Liver (tissue), 8 donors: ENCODE measurements at regions not wholly inside any gene's neighbourhood (a gene's known extent, or its start where the extent isn't known, plus 50 kb on each side); places are given as distances from the start of the nearest gene placed in this dataset.

Source experiments
- DNase-seq: peaks from one replicate; pipeline ENCODE4 v3.0.0-alpha.2; 2017; ENCODE audit warnings: low spot score
- H3K27ac ChIP-seq, 2 donors: one replicate each; pipeline ENCODE4 v1.7.0; 2013; ENCODE audit warnings: inconsistent platforms in 2 of 2, low read length in 2 of 2, control low read depth in 1 of 2, low read depth in 1 of 2, mild to moderate bottlenecking in 1 of 2
- H3K27me3 ChIP-seq, 4 donors: one replicate each; pipeline versions ENCODE4 v1.6.1 to v1.7.0; 2013; ENCODE audit warnings: low read length in 3 of 4, inconsistent platforms in 1 of 4, mild to moderate bottlenecking in 1 of 4, moderate library complexity in 1 of 4; ENCODE audit not compliant: control insufficient read depth in 4 of 4, insufficient read depth in 4 of 4
- H3K36me3 ChIP-seq, 4 donors: one replicate each; pipeline versions ENCODE4 v1.6.1 to v1.7.0; 2013; ENCODE audit warnings: low read length in 3 of 4, mild to moderate bottlenecking in 3 of 4, low read depth in 1 of 4, moderate library complexity in 1 of 4; ENCODE audit not compliant: control insufficient read depth in 4 of 4, insufficient read depth in 3 of 4
- H3K4me1 ChIP-seq, 4 donors: one replicate each; pipeline versions ENCODE4 v1.6.1 to v1.7.0; 2013; ENCODE audit warnings: low read length in 3 of 4, mild to moderate bottlenecking in 3 of 4, moderate library complexity in 1 of 4; ENCODE audit not compliant: control insufficient read depth in 4 of 4, insufficient read depth in 4 of 4
- H3K4me3 ChIP-seq, 3 donors: one replicate each; pipeline versions ENCODE4 v1.6.1 to v1.7.0; 2013; ENCODE audit warnings: low read length in 3 of 3, control low read depth in 1 of 3, low read depth in 1 of 3, mild to moderate bottlenecking in 1 of 3
- H3K9ac ChIP-seq, 2 donors: one replicate each; pipeline ENCODE4 v1.7.0; 2013; ENCODE audit warnings: low read length in 2 of 2, mild to moderate bottlenecking in 2 of 2, moderate library complexity in 2 of 2, control low read depth in 1 of 2, low read depth in 1 of 2
- H3K9me3 ChIP-seq, 4 donors: one replicate each; pipeline versions ENCODE4 v1.6.1 to v1.7.0; 2013; ENCODE audit warnings: low read length in 3 of 4; ENCODE audit not compliant: control insufficient read depth in 4 of 4
- FOXA1 ChIP-seq: IDR thresholded peaks from 2 replicates; pipeline ENCODE4 v1.6.1; 2016; ENCODE audit warnings: antibody characterized with exemption
- FOXA2 ChIP-seq: IDR thresholded peaks from 2 replicates; pipeline ENCODE4 v1.6.1; 2016; ENCODE audit warnings: antibody characterized with exemption
- HNF4A ChIP-seq, 2 donors: conservative IDR thresholded peaks; 2 replicates each; pipeline ENCODE4 v1.6.1; 2016; ENCODE audit warnings: antibody characterized with exemption in 2 of 2, mild to moderate bottlenecking in 2 of 2
- HNF4G ChIP-seq: IDR thresholded peaks from 2 replicates; pipeline ENCODE4 v1.6.1; 2016; ENCODE audit warnings: antibody characterized with exemption
- MAX ChIP-seq: IDR thresholded peaks from 2 replicates; pipeline ENCODE4 v1.6.1; 2016; ENCODE audit warnings: antibody characterized with exemption
- NR2F2 ChIP-seq: IDR thresholded peaks from 2 replicates; pipeline ENCODE4 v1.6.1; 2016; ENCODE audit warnings: antibody characterized with exemption
- RAD21 ChIP-seq, 2 donors: IDR thresholded peaks; 2 replicates each; pipeline ENCODE4 v1.6.1; 2016; ENCODE audit warnings: antibody characterized with exemption in 2 of 2, mild to moderate bottlenecking in 2 of 2
- REST ChIP-seq: IDR thresholded peaks from 2 replicates; pipeline ENCODE4 v1.6.1; 2016; ENCODE audit warnings: antibody characterized with exemption, mild to moderate bottlenecking
- SP1 ChIP-seq: IDR thresholded peaks from 2 replicates; pipeline ENCODE4 v1.6.1; 2018; ENCODE audit warnings: antibody characterized with exemption, mild to moderate bottlenecking
- TAF1 ChIP-seq: conservative IDR thresholded peaks from 2 replicates; pipeline ENCODE4 v1.6.1; 2016; ENCODE audit warnings: antibody characterized with exemption, mild to moderate bottlenecking
- WGBS: extraction: QIAGEN DNeasy Blood & Tissue Kit; methylation state at CpG from one replicate; pipeline ENCODE4 v1.1.7; 2013; 5-methylcytosine and 5-hydroxymethylcytosine counted together
- TF ChIP-seq, protein P1 (sequence below): fragments of 150-350 bp; IDR thresholded peaks from 2 replicates; pipeline ENCODE4 v1.5.1; 2017; ENCODE audit warnings: improper control_type of control experiment, low read depth, low read length; ENCODE audit not compliant: missing input control
- donor health status: healthy.
- donor health status: healthy.
- donor health status: healthy.
- donor health status: healthy.
- donor health status: healthy.

DNA sequence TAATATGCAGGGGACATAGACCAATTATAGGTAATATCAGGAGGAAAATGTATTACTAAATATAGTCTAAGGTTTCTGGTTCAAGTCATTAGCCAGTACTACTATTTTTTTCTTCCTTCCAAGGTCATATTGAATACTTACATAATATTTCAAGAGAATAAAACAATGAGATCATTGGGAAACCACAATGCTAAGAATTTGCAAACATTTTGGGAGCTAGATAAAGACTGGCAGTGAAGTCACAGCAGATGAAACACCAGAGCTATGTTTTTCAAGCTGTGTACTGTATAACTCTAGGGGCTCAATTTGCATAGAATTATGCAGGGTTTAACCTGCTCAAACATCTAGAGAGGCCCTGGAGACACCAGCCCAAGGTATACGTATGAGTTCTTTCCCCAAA, 80.5 kb upstream of the KCNH7 start:
- Histone ChIP-seq H3K4me1 (no peaks in the 10 kb centered on the region), H3K9ac (no peak overlapping the region), H3K4me3 (no peak overlapping the region), H3K36me3 (no peaks in the 10 kb centered on the region), H3K27me3 (no peaks in the 10 kb centered on the region), H3K9me3 (no peaks in the 10 kb centered on the region), H3K27ac (no peak overlapping the region)
- 83% methylated on average over 1 of the region's 1 CpG for WGBS
- TF ChIP-seq, protein P1, sequence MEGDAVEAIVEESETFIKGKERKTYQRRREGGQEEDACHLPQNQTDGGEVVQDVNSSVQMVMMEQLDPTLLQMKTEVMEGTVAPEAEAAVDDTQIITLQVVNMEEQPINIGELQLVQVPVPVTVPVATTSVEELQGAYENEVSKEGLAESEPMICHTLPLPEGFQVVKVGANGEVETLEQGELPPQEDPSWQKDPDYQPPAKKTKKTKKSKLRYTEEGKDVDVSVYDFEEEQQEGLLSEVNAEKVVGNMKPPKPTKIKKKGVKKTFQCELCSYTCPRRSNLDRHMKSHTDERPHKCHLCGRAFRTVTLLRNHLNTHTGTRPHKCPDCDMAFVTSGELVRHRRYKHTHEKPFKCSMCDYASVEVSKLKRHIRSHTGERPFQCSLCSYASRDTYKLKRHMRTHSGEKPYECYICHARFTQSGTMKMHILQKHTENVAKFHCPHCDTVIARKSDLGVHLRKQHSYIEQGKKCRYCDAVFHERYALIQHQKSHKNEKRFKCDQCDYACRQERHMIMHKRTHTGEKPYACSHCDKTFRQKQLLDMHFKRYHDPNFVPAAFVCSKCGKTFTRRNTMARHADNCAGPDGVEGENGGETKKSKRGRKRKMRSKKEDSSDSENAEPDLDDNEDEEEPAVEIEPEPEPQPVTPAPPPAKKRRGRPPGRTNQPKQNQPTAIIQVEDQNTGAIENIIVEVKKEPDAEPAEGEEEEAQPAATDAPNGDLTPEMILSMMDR: no peak
- TF ChIP-seq NR2F2: no peak
- no peak for TF ChIP-seq REST
- TF ChIP-seq SP1: no peak
- no peak for TF ChIP-seq FOXA1
- no peak for DNase-seq

DNA sequence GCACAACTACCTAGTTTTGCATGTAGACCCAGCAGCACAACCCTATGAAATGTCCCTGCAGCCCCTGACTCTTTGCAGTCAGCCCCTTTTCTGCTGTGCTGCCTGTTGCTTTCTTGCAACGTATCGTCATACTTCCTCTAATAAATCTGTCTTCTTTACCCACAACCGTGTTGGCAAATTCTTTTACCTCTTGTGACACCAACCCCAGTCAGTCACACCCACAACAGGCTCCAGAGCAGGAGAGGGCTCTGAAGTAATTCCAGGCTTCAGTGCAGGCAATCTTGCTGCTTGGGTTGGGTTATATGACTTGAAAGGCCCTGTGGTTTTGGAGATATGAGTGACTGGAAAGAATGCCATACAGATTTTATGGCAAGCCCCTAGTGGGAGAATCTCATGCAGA, 79.1 kb upstream of the KCNH7 start:
- Histone ChIP-seq H3K9me3 (no peaks in the 10 kb centered on the region), H3K27me3 (no peaks in the 10 kb centered on the region), H3K4me3 (no peak overlapping the region), H3K4me1 (no peaks in the 10 kb centered on the region), H3K36me3 (no peaks in the 10 kb centered on the region), H3K9ac (no peak overlapping the region), H3K27ac (no peak overlapping the region)
- TF ChIP-seq HNF4A (conservative IDR thresholded peaks at IDR 0.05) (no peak), MAX (no peak), FOXA2 (no peak), HNF4G (no peak), TAF1 (no peak)
- TF ChIP-seq, protein P1: no peak
- WGBS: 71% methylated on average over 3 of the region's 3 CpGs
- DNase-seq: no peak

DNA sequence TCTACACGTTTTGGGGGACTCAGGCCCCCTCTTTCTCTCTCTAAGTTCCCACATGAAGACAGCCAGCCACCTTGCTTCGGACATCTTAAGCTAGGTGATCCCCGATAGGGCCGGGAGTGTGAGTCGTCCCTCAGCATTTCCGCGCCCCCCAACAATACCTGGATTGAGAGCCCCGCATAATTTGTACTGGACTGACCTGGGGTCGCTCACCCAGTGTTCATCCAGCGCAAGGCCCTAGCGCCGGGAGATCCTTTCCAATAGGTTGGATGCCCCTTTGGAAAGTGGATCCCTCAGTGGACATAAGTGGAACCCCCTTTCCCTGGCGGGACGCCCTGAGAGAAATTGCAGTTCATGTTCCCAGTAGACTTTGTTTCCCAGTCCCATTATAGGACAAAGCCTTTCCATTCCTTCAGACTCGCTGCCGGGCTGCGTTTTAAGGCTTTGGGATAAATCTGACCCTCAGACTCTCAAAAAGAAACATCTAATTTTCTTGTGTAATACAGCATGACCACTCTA, 77.8 kb upstream of the KCNH7 start:
- DNase-seq: no peak
- H3K36me3 ChIP-seq: no peaks in the 10 kb centered on the region
- no peak overlapping the region for H3K4me3 ChIP-seq
- no peaks in the 10 kb centered on the region for H3K27me3 ChIP-seq
- H3K9ac ChIP-seq: no peak overlapping the region
- no peaks in the 10 kb centered on the region for H3K9me3 ChIP-seq
- no peak overlapping the region for H3K27ac ChIP-seq
- H3K4me1 ChIP-seq: no peaks in the 10 kb centered on the region
- 93% methylated on average over 17 of the region's 17 CpGs for WGBS
- TF ChIP-seq FOXA2 (no peak), RAD21 (IDR thresholded peaks at IDR 0.05) (no peak), TAF1 (no peak)
- TF ChIP-seq, protein P1: no peak
